Fibroblast of lung (primary cell): ENCODE measurements at regions not wholly inside any gene's neighbourhood (a gene's known extent, or its start where the extent isn't known, plus 50 kb on each side); places are given as distances from the start of the nearest gene placed in this dataset.

Source experiments
- DNase-seq, 2 donors: peaks; one replicate each; pipeline versions ENCODE4 v3.0.0 to v3.0.0-alpha.2; 2010; ENCODE audit warnings: low read depth in 2 of 2
- H2AFZ ChIP-seq: 2 replicates; pipeline ENCODE4 v1.5.1; 2012; ENCODE audit warnings: low read length, control low read depth, inconsistent platforms
- H3K27ac ChIP-seq: 2 replicates; pipeline ENCODE4 v1.5.1; 2011; ENCODE audit warnings: low read length, control low read depth; ENCODE audit not compliant: insufficient read depth
- H3K27me3 ChIP-seq: 2 replicates; pipeline ENCODE4 v1.5.1; 2011; ENCODE audit warnings: mild to moderate bottlenecking, low read length; ENCODE audit not compliant: control insufficient read depth, insufficient read depth
- H3K36me3 ChIP-seq: 2 replicates; pipeline ENCODE4 v1.5.1; 2011; ENCODE audit warnings: low read length; ENCODE audit not compliant: control insufficient read depth, insufficient read depth
- H3K4me1 ChIP-seq: 2 replicates; pipeline ENCODE4 v1.5.1; 2011; ENCODE audit warnings: low read length; ENCODE audit not compliant: control insufficient read depth, insufficient read depth; ENCODE audit errors: extremely low read depth
- H3K4me2 ChIP-seq: 2 replicates; pipeline ENCODE4 v1.5.1; 2011; ENCODE audit warnings: low read length, control low read depth; ENCODE audit not compliant: insufficient read depth; ENCODE audit errors: extremely low read depth
- H3K4me3 ChIP-seq, 4 experiments: fragments of 200-600 bp in 1 of 4; sonication (generic) in 1 of 4; replicated peaks in 1 of 4; 2 replicates each; pipeline ENCODE4 v1.5.1; 2011 to 2016; ENCODE audit warnings: low read length in 4 of 4, low read depth in 3 of 4, mild to moderate bottlenecking in 3 of 4, control low read depth in 2 of 4, inconsistent platforms in 1 of 4, mixed read lengths in 1 of 4; ENCODE audit not compliant: insufficient read depth in 1 of 4; ENCODE audit errors: control extremely low read depth in 1 of 4
- H3K79me2 ChIP-seq: 2 replicates; pipeline ENCODE4 v1.5.1; 2012; ENCODE audit warnings: mild to moderate bottlenecking, low read length, inconsistent platforms; ENCODE audit not compliant: control insufficient read depth, insufficient read depth
- H3K9ac ChIP-seq: 2 replicates; pipeline ENCODE4 v1.5.1; 2011; ENCODE audit warnings: mild to moderate bottlenecking, low read length, control low read depth; ENCODE audit not compliant: insufficient read depth
- H3K9me3 ChIP-seq: 2 replicates; pipeline ENCODE4 v1.5.1; 2012; ENCODE audit warnings: low read depth, low read length; ENCODE audit not compliant: control insufficient read depth, insufficient read depth
- H4K20me1 ChIP-seq: 2 replicates; pipeline ENCODE4 v1.5.1; 2011; ENCODE audit warnings: low read length; ENCODE audit not compliant: control insufficient read depth, insufficient read depth; ENCODE audit errors: extremely low read depth
- CTCF ChIP-seq, 2 donors: IDR thresholded peaks in 1 of 2; conservative IDR thresholded peaks in 1 of 2; 1 replicate in 1 of 2; 2 replicates in 1 of 2; pipeline ENCODE4 v1.5.1; 2011 to 2012; ENCODE audit warnings: low read length in 2 of 2, control low read depth in 1 of 2, inconsistent platforms in 1 of 2, low read depth in 1 of 2, mild to moderate bottlenecking in 1 of 2
- EZH2 ChIP-seq: IDR thresholded peaks from 2 replicates; pipeline ENCODE4 v1.5.1; 2012; ENCODE audit warnings: low read length, control low read depth, mild to moderate bottlenecking; ENCODE audit errors: missing control alignments

- DNase-seq = no peak
- no peak overlapping the region for H3K27ac ChIP-seq
- no peaks in the 10 kb centered on the region for H3K27me3 ChIP-seq
- TF ChIP-seq CTCF (conservative IDR thresholded peaks at IDR 0.05 in 1 of 2, IDR thresholded peaks at IDR 0.05 in 1 of 2; ENCODE audit: low read depth in 1 of 2, low read length in 2 of 2) (no peak), EZH2 (no peak)
- H3K9ac ChIP-seq = no peak overlapping the region
- H4K20me1 ChIP-seq = no peaks in the 10 kb centered on the region
- H3K4me3 ChIP-seq = no peak overlapping the region
- H3K79me2 ChIP-seq = no peaks in the 10 kb centered on the region
- no peaks in the 10 kb centered on the region for H3K9me3 ChIP-seq
- no peak overlapping the region for H2AFZ ChIP-seq
- no peak overlapping the region for H3K4me2 ChIP-seq
- H3K4me1 ChIP-seq = no peaks in the 10 kb centered on the region
- no peaks in the 10 kb centered on the region for H3K36me3 ChIP-seq
These were observed 109.3 kb upstream of the MAP4K3 start for GRCh38 chr2:39546409-39546808.

GRCh38 chr2:39546937-39547336 is 109.9 kb upstream of the MAP4K3 start:
- no peak overlapping the region for H3K9ac ChIP-seq
- no peak overlapping the region for H3K27ac ChIP-seq
- no peaks in the 10 kb centered on the region for H4K20me1 ChIP-seq
- H3K4me3 ChIP-seq = no peak overlapping the region
- H3K79me2 ChIP-seq = no peaks in the 10 kb centered on the region
- no peaks in the 10 kb centered on the region for H3K9me3 ChIP-seq
- TF ChIP-seq CTCF (conservative IDR thresholded peaks at IDR 0.05 in 1 of 2, IDR thresholded peaks at IDR 0.05 in 1 of 2; ENCODE audit: low read depth in 1 of 2, low read length in 2 of 2) = no peak
- TF ChIP-seq EZH2 = no peak
- peak; percentile 36 to 58 for DNase-seq
- no peaks in the 10 kb centered on the region for H3K27me3 ChIP-seq
- H3K4me1 ChIP-seq = no peaks in the 10 kb centered on the region
- no peak overlapping the region for H2AFZ ChIP-seq
- no peaks in the 10 kb centered on the region for H3K36me3 ChIP-seq
- H3K4me2 ChIP-seq = no peak overlapping the region

GRCh38 chr2:39547811-39548719 is 111.0 kb upstream of the MAP4K3 start:
- Histone ChIP-seq H3K9me3 (no peaks in the 10 kb centered on the region), H3K36me3 (no peaks in the 10 kb centered on the region), H2AFZ (no peak overlapping the region), H4K20me1 (no peaks in the 10 kb centered on the region), H3K4me2 (no peak overlapping the region), H3K4me3 (no peak overlapping the region), H3K27me3 (no peaks in the 10 kb centered on the region), H3K27ac (no peak overlapping the region), H3K79me2 (no peaks in the 10 kb centered on the region), H3K4me1 (no peaks in the 10 kb centered on the region), H3K9ac (no peak overlapping the region)
- no peak for TF ChIP-seq CTCF (conservative IDR thresholded peaks at IDR 0.05 in 1 of 2, IDR thresholded peaks at IDR 0.05 in 1 of 2; ENCODE audit: low read depth in 1 of 2, low read length in 2 of 2)
- TF ChIP-seq EZH2 = no peak
- peak; percentile 12 to 82 for DNase-seq
